SK-N-SH treated with all-trans-retinoic acid at 6 μM for 48 hours (cell line): ENCODE measurements at regions not wholly inside any gene's neighbourhood (a gene's known extent, or its start where the extent isn't known, plus 50 kb on each side); places are given as distances from the start of the nearest gene placed in this dataset.

Experiments
- ARNTL ChIP-seq: fragments of 450-650 bp; formaldehyde crosslinking; IDR thresholded peaks from 2 replicates; pipeline ENCODE4 v1.5.0; 2020; ENCODE audit warnings: low read depth, mild to moderate bottlenecking, moderate library complexity, borderline replicate concordance
- PATZ1 ChIP-seq: fragments of 250-450 bp; sonication (Bioruptor Pico); IDR thresholded peaks from 2 replicates; pipeline ENCODE4 v1.8.0; 2020; ENCODE audit warnings: mild to moderate bottlenecking, moderate library complexity, borderline replicate concordance
- POU6F1 ChIP-seq: fragments of 250-450 bp; sonication (Bioruptor Pico); IDR thresholded peaks from 2 replicates; pipeline ENCODE4 v1.8.0; 2021; ENCODE audit warnings: low read depth, mild to moderate bottlenecking, moderate library complexity, borderline replicate concordance

GRCh38 chr3:4036046-4036445 is 236.8 kb downstream of the LRRN1 start:
- TF ChIP-seq ARNTL (CRISPR knock-in tag), result no peak
- TF ChIP-seq PATZ1 (CRISPR knock-in tag), result no peak
- no peak for TF ChIP-seq POU6F1 (CRISPR knock-in tag)
